KMS-11 (cell line): ENCODE measurements at regions not wholly inside any gene's neighbourhood (a gene's known extent, or its start where the extent isn't known, plus 50 kb on each side); places are given as distances from the start of the nearest gene placed in this dataset.
"Not testable (repeated sequence)": the region's sequence is repeated elsewhere in the genome, so short reads cannot be mapped to it uniquely, and the experiment has no call there.

ENCODE experiments used
- H2AFZ ChIP-seq: fragments of 200-600 bp; sonication (generic); 2 replicates; pipeline ENCODE4 v1.6.1; 2016; ENCODE audit warnings: antibody characterized with exemption, mixed run types, low read depth
- H3K27ac ChIP-seq: fragments of 200-600 bp; sonication (generic); 2 replicates; pipeline ENCODE4 v1.6.1; 2016; ENCODE audit warnings: mild to moderate bottlenecking, mixed run types
- H3K27me3 ChIP-seq: fragments of 200-600 bp; sonication (generic); 2 replicates; pipeline ENCODE4 v1.6.1; 2017; ENCODE audit warnings: mild to moderate bottlenecking, low read depth, mixed run types, moderate library complexity; ENCODE audit not compliant: insufficient read depth
- H3K36me3 ChIP-seq: fragments of 200-600 bp; sonication (generic); 2 replicates; pipeline ENCODE4 v1.6.1; 2017; ENCODE audit warnings: mild to moderate bottlenecking, mixed run types; ENCODE audit not compliant: insufficient read depth
- H3K4me1 ChIP-seq: fragments of 200-600 bp; sonication (generic); 2 replicates; pipeline ENCODE4 v1.6.1; 2016; ENCODE audit warnings: mild to moderate bottlenecking, low read depth, mixed run types; ENCODE audit not compliant: poor library complexity, severe bottlenecking
- H3K4me2 ChIP-seq: fragments of 200-600 bp; sonication (generic); 2 replicates; pipeline ENCODE4 v1.7.0; 2016; ENCODE audit warnings: mild to moderate bottlenecking, mixed run types
- H3K4me3 ChIP-seq: fragments of 200-600 bp; sonication (generic); IDR thresholded peaks from 2 replicates; pipeline ENCODE4 v1.6.1; 2017; ENCODE audit warnings: low read depth, low read length, mixed read lengths; ENCODE audit not compliant: insufficient read depth
- H3K79me2 ChIP-seq: fragments of 200-600 bp; sonication (generic); 2 replicates; pipeline ENCODE4 v1.6.1; 2016; ENCODE audit warnings: low read depth, mixed run types; ENCODE audit not compliant: insufficient read depth
- H3K9ac ChIP-seq: fragments of 200-600 bp; sonication (generic); 2 replicates; pipeline ENCODE4 v1.6.1; 2016; ENCODE audit warnings: mild to moderate bottlenecking, mixed run types
- H4K20me1 ChIP-seq: fragments of 200-600 bp; sonication (generic); 2 replicates; pipeline ENCODE4 v1.6.1; 2016; ENCODE audit warnings: mild to moderate bottlenecking, mixed run types; ENCODE audit not compliant: insufficient read depth
- TF ChIP-seq, protein P1 (sequence below): fragments of 200-600 bp; sonication (generic); conservative IDR thresholded peaks from 2 replicates; pipeline ENCODE4 v1.6.1; 2017; ENCODE audit warnings: low read depth, mild to moderate bottlenecking, antibody characterized with exemption, low read length, moderate library complexity, mixed read lengths

GRCh38 chr2:52414561-52415295 is 1352.9 kb upstream of the CHAC2 start:
- Histone ChIP-seq H3K27me3 (no peaks in the 10 kb centered on the region), H3K4me2 (no peak overlapping the region), H3K4me1 (no peaks in the 10 kb centered on the region), H2AFZ (no peak overlapping the region), H3K4me3 (no peak overlapping the region), H3K36me3 (no peaks in the 10 kb centered on the region), H3K9ac (no peak overlapping the region), H3K27ac (no peak overlapping the region), H4K20me1 (no peaks in the 10 kb centered on the region), H3K79me2 (no peaks in the 10 kb centered on the region)
- TF ChIP-seq, protein P1, sequence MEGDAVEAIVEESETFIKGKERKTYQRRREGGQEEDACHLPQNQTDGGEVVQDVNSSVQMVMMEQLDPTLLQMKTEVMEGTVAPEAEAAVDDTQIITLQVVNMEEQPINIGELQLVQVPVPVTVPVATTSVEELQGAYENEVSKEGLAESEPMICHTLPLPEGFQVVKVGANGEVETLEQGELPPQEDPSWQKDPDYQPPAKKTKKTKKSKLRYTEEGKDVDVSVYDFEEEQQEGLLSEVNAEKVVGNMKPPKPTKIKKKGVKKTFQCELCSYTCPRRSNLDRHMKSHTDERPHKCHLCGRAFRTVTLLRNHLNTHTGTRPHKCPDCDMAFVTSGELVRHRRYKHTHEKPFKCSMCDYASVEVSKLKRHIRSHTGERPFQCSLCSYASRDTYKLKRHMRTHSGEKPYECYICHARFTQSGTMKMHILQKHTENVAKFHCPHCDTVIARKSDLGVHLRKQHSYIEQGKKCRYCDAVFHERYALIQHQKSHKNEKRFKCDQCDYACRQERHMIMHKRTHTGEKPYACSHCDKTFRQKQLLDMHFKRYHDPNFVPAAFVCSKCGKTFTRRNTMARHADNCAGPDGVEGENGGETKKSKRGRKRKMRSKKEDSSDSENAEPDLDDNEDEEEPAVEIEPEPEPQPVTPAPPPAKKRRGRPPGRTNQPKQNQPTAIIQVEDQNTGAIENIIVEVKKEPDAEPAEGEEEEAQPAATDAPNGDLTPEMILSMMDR: no peak

GRCh38 chr2:52409308-52410118 is 1358.1 kb upstream of the CHAC2 start:
- H3K4me1 ChIP-seq, H4K20me1 ChIP-seq, H2AFZ ChIP-seq, H3K27me3 ChIP-seq, H3K27ac ChIP-seq, H3K9ac ChIP-seq, H3K36me3 ChIP-seq, H3K79me2 ChIP-seq, H3K4me2 ChIP-seq, H3K4me3 ChIP-seq: not testable (repeated sequence)

GRCh38 chr2:52405980-52406379 is 1361.6 kb upstream of the CHAC2 start:
- H3K27ac ChIP-seq: no peak overlapping the region
- no peaks in the 10 kb centered on the region for H3K36me3 ChIP-seq
- TF ChIP-seq, protein P1: no peak
- no peak overlapping the region for H3K4me2 ChIP-seq
- H3K4me1 ChIP-seq: no peaks in the 10 kb centered on the region
- no peaks in the 10 kb centered on the region for H3K79me2 ChIP-seq
- H3K27me3 ChIP-seq: no peaks in the 10 kb centered on the region
- H3K9ac ChIP-seq: no peak overlapping the region
- H4K20me1 ChIP-seq: no peaks in the 10 kb centered on the region
- no peak overlapping the region for H2AFZ ChIP-seq
- H3K4me3 ChIP-seq: no peak overlapping the region

- H3K27me3 ChIP-seq: no peaks in the 10 kb centered on the region
- no peak overlapping the region for H3K4me3 ChIP-seq
- H3K27ac ChIP-seq: no peak overlapping the region
- no peak overlapping the region for H3K4me2 ChIP-seq
- no peaks in the 10 kb centered on the region for H3K36me3 ChIP-seq
- no peaks in the 10 kb centered on the region for H3K4me1 ChIP-seq
- H2AFZ ChIP-seq: no peak overlapping the region
- TF ChIP-seq, protein P1: no peak
- no peaks in the 10 kb centered on the region for H3K79me2 ChIP-seq
- no peaks in the 10 kb centered on the region for H4K20me1 ChIP-seq
- no peak overlapping the region for H3K9ac ChIP-seq
These were observed 1362.7 kb upstream of the CHAC2 start for GRCh38 chr2:52404866-52405265.

GRCh38 chr2:52404046-52404445 is 1363.6 kb upstream of the CHAC2 start:
- no peaks in the 10 kb centered on the region for H4K20me1 ChIP-seq
- no peak overlapping the region for H3K4me3 ChIP-seq
- no peak overlapping the region for H3K9ac ChIP-seq
- H3K27ac ChIP-seq: no peak overlapping the region
- no peaks in the 10 kb centered on the region for H3K36me3 ChIP-seq
- TF ChIP-seq, protein P1: no peak
- H3K27me3 ChIP-seq: no peaks in the 10 kb centered on the region
- H2AFZ ChIP-seq: no peak overlapping the region
- H3K4me1 ChIP-seq: no peaks in the 10 kb centered on the region
- H3K79me2 ChIP-seq: no peaks in the 10 kb centered on the region
- H3K4me2 ChIP-seq: no peak overlapping the region
